ENCODE measurements at regions not wholly inside any gene's neighbourhood (a gene's known extent, or its start where the extent isn't known, plus 50 kb on each side); places are given as distances from the start of the nearest gene placed in this dataset.
A peak's percentile ranks its signal among the peaks of the same experiment; 100 is the strongest.

DNA sequence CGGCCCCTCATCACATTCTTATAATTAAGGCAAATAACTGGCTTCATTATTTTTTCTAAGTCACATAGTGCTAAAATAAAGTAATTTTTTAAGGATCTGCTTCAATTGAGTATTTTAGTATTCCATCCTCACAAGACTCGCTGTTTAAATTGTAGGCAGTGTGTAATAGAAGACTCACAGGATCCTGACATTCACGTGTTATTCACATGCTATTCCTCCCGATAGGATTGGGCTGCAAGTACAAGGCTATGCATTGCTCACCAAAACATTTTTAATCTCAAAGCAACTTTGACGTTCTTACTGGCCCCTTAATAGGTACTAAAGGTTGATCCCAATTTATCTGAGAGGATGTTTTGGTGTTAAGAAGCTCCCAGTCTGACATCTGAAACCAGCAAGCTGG is 127.6 kb upstream of the L3MBTL4 start:
- H3K4me1 ChIP-seq (ENCODE audit: control insufficient read depth in 4 of 4, insufficient read depth in 4 of 4, low read length in 3 of 4), result peaks cover 0 to 3% (median 0%) of the 10 kb centered on the region in 4 donors
- no peak for DNase-seq (ENCODE audit: low spot score)
- H3K9ac ChIP-seq (ENCODE audit: low read depth in 1 of 2, low read length in 2 of 2), result no peak overlapping the region
- H3K27ac ChIP-seq (ENCODE audit: low read depth in 1 of 2, low read length in 2 of 2), result no peak overlapping the region
- H3K9me3 ChIP-seq (ENCODE audit: control insufficient read depth in 4 of 4, low read length in 3 of 4), result no peaks in the 10 kb centered on the region
- WGBS, result 66% methylated on average over 5 of the region's 5 CpGs
- peaks cover 0 to 2% (median 0%) of the 10 kb centered on the region in 4 donors for H3K27me3 ChIP-seq (ENCODE audit: control insufficient read depth in 4 of 4, insufficient read depth in 4 of 4, low read length in 3 of 4)
- no peak overlapping the region for H3K4me3 ChIP-seq (ENCODE audit: low read depth in 1 of 3, low read length in 3 of 3)
- TF ChIP-seq MAX (IDR thresholded peaks at IDR 0.05) (no peak), GABPA (IDR thresholded peaks at IDR 0.05 in 1 of 2, conservative IDR thresholded peaks at IDR 0.05 in 1 of 2) (no peak), FOXA1 (IDR thresholded peaks at IDR 0.05) (no peak), REST (IDR thresholded peaks at IDR 0.05) (no peak), TAF1 (conservative IDR thresholded peaks at IDR 0.05) (no peak), YY1 (IDR thresholded peaks at IDR 0.05) (no peak), CTCF (IDR thresholded peaks at IDR 0.05; ENCODE audit: low read depth, low read length, missing input control) (no peak), HNF4G (IDR thresholded peaks at IDR 0.05) (no peak), NR2F2 (IDR thresholded peaks at IDR 0.05) (no peak), FOXA2 (IDR thresholded peaks at IDR 0.05) (no peak), SP1 (IDR thresholded peaks at IDR 0.05) (no peak), RAD21 (IDR thresholded peaks at IDR 0.05) (no peak), JUND (IDR thresholded peaks at IDR 0.05) (no peak), HNF4A (conservative IDR thresholded peaks at IDR 0.05) (no peak), EGR1 (IDR thresholded peaks at IDR 0.05; ENCODE audit: low read depth in 2 of 2) (no peak), RXRA (IDR thresholded peaks at IDR 0.05) (no peak)
- TF ChIP-seq, protein P1, sequence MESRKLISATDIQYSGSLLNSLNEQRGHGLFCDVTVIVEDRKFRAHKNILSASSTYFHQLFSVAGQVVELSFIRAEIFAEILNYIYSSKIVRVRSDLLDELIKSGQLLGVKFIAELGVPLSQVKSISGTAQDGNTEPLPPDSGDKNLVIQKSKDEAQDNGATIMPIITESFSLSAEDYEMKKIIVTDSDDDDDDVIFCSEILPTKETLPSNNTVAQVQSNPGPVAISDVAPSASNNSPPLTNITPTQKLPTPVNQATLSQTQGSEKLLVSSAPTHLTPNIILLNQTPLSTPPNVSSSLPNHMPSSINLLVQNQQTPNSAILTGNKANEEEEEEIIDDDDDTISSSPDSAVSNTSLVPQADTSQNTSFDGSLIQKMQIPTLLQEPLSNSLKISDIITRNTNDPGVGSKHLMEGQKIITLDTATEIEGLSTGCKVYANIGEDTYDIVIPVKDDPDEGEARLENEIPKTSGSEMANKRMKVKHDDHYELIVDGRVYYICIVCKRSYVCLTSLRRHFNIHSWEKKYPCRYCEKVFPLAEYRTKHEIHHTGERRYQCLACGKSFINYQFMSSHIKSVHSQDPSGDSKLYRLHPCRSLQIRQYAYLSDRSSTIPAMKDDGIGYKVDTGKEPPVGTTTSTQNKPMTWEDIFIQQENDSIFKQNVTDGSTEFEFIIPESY (IDR thresholded peaks at IDR 0.05), result no peak
- H3K36me3 ChIP-seq (ENCODE audit: control insufficient read depth in 4 of 4, insufficient read depth in 3 of 4, low read depth in 1 of 4, low read length in 3 of 4), result no peaks in the 10 kb centered on the region

DNA sequence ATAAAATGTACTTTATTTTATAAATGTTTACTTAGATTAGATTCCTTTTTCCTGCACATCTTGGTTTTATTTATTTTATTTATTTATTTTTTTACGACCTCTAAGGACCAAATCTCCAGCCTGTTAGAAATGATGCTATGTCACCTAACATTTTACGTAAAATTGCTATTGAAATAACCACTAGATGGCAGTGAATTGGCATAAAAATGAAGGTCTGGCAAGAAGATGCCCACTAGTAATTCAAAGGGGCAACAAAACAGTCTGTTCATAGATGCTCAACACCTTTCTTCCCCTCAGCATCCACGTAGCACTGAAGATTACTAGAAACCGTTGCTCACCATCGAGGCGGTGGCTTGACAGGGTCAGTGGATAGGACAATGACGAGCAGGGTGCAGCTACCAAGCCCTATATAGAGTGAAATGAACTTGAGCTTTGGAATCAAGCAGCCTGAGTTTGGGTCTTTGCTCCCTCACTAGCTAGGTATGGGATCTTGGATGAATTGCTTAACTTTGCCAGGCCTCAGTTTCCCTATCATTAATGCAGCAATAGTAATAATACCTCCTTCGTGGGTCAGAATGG is 128.7 kb upstream of the L3MBTL4 start:
- no peaks in the 10 kb centered on the region for H3K4me1 ChIP-seq (ENCODE audit: control insufficient read depth in 4 of 4, insufficient read depth in 4 of 4, low read length in 3 of 4)
- H3K27ac ChIP-seq (ENCODE audit: low read depth in 1 of 2, low read length in 2 of 2), result no peak overlapping the region
- H3K9me3 ChIP-seq (ENCODE audit: control insufficient read depth in 4 of 4, low read length in 3 of 4), result no peaks in the 10 kb centered on the region
- WGBS, result 29% methylated on average over 8 of the region's 8 CpGs
- no peak for DNase-seq (ENCODE audit: low spot score)
- H3K36me3 ChIP-seq (ENCODE audit: control insufficient read depth in 4 of 4, insufficient read depth in 3 of 4, low read depth in 1 of 4, low read length in 3 of 4), result no peaks in the 10 kb centered on the region
- no peak overlapping the region for H3K4me3 ChIP-seq (ENCODE audit: low read depth in 1 of 3, low read length in 3 of 3)
- H3K27me3 ChIP-seq (ENCODE audit: control insufficient read depth in 4 of 4, insufficient read depth in 4 of 4, low read length in 3 of 4), result peaks cover 0 to 2% (median 0%) of the 10 kb centered on the region in 4 donors
- H3K9ac ChIP-seq (ENCODE audit: low read depth in 1 of 2, low read length in 2 of 2), result no peak overlapping the region
- TF ChIP-seq HNF4G (IDR thresholded peaks at IDR 0.05), result no peak
- no peak for TF ChIP-seq YY1 (IDR thresholded peaks at IDR 0.05)
- peak; percentile 75 to 76 for TF ChIP-seq RAD21 (IDR thresholded peaks at IDR 0.05)
- TF ChIP-seq TAF1 (conservative IDR thresholded peaks at IDR 0.05), result no peak
- TF ChIP-seq CTCF (IDR thresholded peaks at IDR 0.05; ENCODE audit: low read depth, low read length, missing input control), result peak; percentile 37
- TF ChIP-seq NR2F2 (IDR thresholded peaks at IDR 0.05), result no peak
- TF ChIP-seq, protein P1 (IDR thresholded peaks at IDR 0.05), result no peak
- TF ChIP-seq MAX (IDR thresholded peaks at IDR 0.05), result no peak
- TF ChIP-seq SP1 (IDR thresholded peaks at IDR 0.05), result no peak
